HG03097 (cell line): ENCODE measurements at regions not wholly inside any gene's neighbourhood (a gene's known extent, or its start where the extent isn't known, plus 50 kb on each side); places are given as distances from the start of the nearest gene placed in this dataset.
"Not testable (repeated sequence)": the region's sequence is repeated elsewhere in the genome, so short reads cannot be mapped to it uniquely, and the experiment has no call there.

Source experiments
- ATAC-seq: cut with Tn5 transposase; IDR thresholded peaks from one replicate; pipeline ENCODE4 v1.9.1; 2021; ENCODE audit not compliant: unreplicated experiment, low FRiP score

DNA sequence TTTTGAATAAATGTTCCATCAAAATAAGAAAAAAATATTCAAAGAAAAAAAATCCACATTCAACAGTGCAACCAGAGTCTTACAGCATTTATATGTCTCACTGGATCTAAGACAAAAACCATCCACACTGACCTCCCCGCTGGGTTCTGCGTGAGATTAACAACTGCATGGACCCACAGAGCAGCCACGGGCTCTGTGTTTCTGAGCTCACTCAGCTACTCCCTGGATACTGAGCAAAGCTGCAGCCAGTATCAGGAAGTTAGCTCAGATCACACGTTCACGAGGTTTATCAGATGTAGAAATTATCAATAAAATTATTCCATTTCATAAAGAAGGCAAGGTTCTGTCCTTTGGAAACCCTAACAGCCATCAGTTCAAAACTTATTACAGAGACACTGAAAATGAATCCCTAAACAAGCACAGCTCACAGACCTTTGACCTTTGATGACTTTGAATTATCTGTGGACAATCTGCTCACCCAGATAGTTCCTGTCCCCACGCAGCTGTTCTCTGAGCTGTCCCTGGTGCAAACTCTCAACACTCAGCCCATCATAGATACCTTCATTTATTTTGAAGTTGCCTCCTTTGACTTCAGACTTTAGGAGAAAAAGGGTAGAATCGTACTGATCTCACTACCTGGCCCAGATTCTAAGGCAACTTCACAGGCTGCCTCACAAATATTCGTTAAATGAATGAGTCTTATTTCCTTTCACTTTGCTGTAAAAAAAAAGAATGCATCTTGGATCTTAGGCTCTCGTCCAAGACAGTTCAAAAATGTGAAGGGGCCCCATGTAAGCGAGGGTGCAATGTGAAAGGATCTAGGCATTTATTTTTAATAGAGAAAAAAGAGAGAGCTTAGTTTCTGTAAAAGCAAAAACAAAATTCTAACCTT lies 67.7 kb upstream of the SVIL start:
- no peak for ATAC-seq

DNA sequence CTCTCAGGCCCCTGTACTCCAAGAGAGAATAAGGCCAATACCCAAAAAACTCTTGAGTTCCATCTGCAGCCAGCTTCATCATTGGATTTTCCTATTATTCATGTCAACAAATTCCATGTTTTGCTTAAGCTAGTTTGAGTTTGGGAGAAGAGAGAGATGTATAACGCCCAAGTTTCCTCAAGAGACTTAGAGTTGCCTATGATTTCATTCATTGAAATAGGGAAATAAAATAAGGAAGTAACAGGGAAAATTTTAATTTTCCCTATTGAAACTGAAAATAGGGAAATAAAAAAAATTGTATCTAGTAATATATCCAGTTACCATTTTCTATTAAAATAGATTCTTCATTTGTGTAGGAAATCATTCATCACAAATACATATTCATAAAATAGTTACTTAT lies 66.5 kb upstream of the SVIL start:
- ATAC-seq, result no peak

DNA sequence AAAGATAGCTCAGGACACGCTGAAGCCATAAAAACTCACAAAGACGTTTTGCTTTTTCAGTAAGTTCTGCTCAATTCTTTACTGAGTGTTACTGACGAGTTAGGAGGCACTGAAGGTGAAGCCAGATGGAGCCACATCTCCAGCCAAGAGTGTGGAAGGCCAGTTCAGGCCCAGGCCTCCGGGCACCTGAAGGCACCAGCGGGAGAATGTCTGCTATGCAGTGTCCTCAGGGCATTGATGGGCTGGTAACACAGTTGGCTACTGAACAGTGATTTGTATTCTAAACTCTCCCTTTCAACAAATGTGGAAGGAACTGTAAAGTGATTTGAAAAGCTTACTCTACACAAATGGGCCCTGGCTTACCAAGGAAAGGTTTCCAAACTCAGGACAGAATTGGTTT lies 64.8 kb upstream of the SVIL start:
- no peak for ATAC-seq

DNA sequence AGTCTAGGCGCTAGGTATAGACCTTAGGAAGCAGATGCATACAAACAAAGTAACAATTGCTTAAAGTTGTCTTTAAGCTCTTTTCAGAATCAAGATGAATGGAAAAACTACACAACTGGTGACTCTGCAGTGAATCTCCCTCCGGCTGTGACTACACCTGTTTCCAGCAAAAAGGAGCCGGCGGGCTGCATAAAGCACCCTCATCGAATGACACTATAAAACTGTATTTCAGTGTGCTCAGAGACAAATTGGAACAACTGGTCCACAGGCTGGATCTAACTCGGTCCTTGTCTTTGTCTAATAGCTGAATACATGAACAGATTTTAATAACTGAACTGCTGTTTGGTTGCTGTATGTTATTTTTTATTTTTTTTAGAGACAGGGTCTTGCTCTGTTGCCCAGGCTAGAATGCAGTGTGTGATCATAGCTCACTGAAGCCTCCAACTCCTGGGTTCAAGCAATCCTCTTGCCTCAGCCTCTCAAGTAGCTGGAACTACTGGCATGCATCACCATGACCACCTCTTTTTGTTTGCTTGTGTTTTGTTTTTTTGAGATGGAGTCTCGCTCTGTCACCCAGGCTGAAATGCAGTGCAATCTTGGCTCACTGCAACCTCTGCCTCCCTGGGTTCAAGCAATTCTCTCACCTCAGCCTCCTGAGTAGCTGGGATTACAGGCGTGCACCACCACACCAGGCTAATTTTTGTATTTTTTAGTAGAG lies 64.2 kb upstream of the SVIL start:
- no peak for ATAC-seq

DNA sequence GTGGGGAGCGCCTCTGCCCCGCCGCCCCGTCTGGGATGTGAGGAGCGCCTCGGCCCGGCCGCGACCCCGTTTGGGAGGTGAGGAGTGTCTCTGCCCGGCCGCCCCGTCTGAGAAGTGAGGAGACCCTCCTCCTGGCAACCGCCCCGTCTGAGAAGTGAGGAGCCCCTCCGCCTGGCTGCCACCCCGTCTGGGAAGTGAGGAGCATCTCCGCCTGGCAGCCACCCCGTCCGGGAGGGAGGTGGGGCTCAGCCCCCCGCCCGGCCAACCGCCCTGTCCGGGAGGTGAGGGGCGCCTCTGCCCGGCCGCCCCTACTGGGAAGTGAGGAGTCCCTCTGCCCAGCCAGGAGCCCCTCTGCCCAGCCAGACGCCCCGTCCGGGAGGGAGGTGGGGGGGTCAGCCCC lies 61.8 kb upstream of the SVIL start:
- not testable (repeated sequence) for ATAC-seq

DNA sequence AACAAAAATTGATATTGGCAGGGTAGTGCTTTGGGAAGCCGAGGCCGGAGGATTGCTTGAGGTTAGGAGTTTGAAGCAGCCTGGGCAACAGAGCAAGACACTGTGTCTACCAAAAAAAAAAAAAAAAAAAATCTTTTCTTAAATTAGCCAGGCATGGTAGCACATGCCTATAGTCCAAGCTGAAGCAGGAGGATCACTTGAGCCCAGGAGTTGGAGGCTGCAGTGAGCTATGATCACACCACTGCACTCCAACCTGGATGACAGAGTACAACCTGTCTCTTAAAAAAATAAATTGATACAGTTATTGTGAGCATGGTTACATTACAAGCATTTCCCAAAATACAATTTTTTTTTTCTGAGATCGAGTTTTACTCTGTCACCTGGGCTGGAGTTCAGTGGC lies 59.4 kb upstream of the SVIL start:
- ATAC-seq, result no peak

DNA sequence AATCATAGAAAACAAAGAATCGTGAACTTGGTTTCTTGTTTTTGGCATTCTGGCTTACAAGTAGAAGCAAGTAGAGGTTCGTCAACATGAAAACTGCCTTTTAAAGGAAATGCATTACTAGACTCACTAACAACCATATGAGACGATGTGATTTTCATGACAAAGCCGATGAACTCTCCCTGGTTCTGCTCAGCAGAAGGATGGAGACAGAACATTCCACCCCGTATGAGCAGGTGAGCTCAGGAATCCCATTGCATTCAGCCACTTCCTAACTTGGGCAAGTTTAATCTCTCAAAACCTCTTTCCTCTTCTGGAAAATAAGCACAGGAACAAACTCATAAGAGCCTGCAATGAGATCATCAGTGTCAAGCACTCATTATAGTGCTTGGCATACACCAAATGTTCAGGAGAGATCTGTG lies 57.4 kb upstream of the SVIL start:
- ATAC-seq, result no peak

DNA sequence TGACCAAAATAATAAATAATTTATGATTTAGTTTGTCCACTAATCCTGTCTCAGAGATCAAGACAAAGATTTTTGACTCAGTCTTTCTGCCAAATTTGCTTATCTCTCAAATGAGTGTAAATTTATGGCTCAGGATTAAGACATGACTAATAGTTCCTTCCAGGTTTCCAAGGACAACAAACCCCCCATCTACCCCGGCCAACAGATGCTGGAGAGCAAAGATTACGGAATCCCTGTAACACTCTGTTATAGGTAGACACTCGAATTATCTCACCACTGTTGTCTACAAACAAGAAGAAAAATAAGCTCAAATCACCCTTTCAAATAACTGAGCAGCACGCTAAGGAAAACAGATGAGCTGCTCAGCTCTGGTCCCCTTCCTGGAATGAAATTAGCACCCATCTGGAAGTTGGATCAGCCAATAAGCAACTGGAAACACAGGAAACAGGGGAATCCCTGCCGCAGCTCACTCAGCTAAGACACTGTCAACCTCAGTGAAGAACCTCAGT lies 56.8 kb upstream of the SVIL start:
- ATAC-seq, result no peak

DNA sequence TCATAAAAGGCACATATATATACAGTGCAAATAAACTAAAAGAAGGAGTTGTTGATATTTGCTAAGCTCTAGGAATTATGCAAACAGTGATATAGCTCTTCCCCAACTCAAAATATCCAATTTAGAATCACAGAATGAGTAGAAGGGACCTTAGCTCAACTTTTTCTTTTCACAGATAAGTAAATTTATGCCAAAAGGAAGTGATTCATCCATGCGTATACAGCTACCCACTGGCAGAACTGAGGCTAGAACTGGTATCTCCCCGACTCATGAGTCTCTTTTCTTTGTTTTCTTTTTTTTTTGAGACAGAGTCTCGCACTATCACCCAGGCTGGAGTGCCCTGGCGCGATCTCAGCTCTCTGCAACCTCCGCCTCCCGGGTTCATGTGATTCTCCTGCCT lies 54.2 kb upstream of the SVIL start:
- ATAC-seq, result no peak

DNA sequence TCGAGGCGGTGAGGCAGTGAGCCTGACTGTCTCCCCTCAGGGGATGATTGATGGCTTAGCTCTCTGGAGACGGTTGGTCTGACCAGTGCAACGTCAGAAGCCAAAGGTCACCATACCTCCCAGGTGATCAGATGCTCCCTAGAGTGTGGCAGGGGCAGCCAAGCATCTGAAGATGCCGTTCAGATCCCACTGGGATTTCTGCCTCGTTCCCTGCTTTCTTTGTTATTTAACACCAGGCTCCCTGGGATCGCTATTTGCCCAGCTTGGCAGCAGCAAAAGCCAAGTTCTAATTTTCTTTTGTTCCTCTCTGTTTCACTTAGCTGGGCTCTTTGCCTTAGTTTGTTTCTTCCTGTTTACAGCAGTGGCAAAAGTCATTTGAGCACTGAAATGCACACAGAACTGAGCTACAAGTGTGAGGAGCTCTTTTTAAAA lies 53.5 kb upstream of the SVIL start:
- no peak for ATAC-seq

DNA sequence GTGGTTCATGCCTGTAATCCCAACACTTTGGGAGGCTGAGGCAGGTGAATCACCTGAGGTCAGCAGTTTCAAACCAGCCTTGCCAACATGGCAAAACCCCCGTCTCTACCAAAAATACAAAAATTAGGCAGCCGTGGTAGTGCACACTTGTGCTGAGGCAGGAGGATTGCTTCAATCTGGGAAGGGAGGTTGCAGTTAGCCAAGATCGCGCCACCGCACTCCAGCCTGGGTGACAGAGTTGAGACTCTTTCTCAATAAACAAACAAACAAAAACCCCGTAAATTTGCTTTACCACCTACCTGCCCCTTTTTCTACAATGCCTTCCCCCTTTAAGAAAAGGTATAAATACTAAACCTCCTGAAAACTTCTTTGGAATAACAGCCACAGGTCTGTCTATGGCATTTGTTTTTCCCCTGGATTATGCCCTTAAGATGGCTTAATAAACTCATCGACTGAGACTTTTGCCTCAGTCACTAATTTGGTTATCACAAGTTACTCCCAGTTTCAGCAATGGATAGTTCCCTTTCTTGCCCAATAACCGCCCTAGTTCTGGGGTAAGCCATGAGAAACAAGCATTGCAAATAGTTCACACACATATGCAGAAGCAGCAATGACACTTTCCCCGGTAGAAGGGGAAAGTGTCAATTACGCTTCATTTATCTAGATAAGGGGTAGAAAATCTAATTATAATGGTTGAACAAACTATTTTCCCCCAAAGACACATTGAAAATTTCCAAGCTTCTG lies 52.8 kb upstream of the SVIL start:
- ATAC-seq, result no peak

DNA sequence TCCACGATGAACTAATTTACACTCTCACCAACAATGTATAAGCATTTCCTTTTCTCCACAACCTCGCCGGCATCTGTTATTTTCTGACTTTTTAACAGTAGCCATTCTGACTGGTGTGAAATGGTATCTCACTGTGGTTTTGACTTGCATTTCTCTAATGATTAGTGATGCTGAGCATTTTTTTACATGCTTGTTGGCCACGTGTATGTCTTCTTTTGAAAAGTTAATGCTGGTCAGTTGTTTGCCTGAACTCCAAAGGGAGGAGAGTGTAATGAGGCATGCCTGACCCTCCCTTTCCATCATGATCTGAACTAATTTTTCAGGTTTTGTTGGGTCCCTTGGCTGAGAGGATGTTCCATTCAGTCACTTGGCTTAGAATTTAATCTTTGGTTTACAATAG lies 50.7 kb upstream of the SVIL start:
- ATAC-seq, result no peak
